Heart left ventricle (tissue), 13 donors: ENCODE measurements at regions not wholly inside any gene's neighbourhood (a gene's known extent, or its start where the extent isn't known, plus 50 kb on each side); places are given as distances from the start of the nearest gene placed in this dataset.

Source experiments
- POLR2A ChIP-seq, 2 donors: fragments of 450-650 bp; IDR thresholded peaks; one replicate each; pipeline ENCODE4 v1.6.1; 2017; ENCODE audit warnings: antibody characterized with exemption in 2 of 2, mild to moderate bottlenecking in 2 of 2, moderate library complexity in 2 of 2
- TF ChIP-seq, protein P1 (sequence below), 12 donors: fragments of 200-600 bp; sonication (generic) in 4 of 12; IDR thresholded peaks; one replicate each; pipeline versions ENCODE4 v1.5.0 to v1.8.0; 2018 to 2022; ENCODE audit warnings: antibody characterized with exemption in 12 of 12, mild to moderate bottlenecking in 5 of 12
- donor health status: ischemic (EF 13 %, LVEDD 7.1; RV severe dilation, severe dysfunction).
- donor health status: DM: no; HTN: yes; CAD: no.
- donor health status: DM: no; HTN: no; CAD: no.
- donor health status: ischemic (EF 25% LVEDD 6.9; RV normal size, moderate dysfunction).
- donor health status: ischemic (EF 25% LVEDD 5.7; RV mildly dilated, moderate dysfunction).
- donor health status: ischemic (EF 35%, LVEDD 5.7; RV mildly dilated, moderate dysfunction).
- donor health status: nonischemic (EF 11% LVEDD 7.7; RV severe dilation, severe dysfunction).
- donor health status: DM: yes; HTN: yes; CAD: no.
- donor health status: PGD.
- donor health status: ischemic (EF 29% LVEDD 5.4; RV normal size, mild dysfunction).
- donor health status: nonischemic (EF 23%, LVEDD 6.1; RV moderate dilation, normal function).

DNA sequence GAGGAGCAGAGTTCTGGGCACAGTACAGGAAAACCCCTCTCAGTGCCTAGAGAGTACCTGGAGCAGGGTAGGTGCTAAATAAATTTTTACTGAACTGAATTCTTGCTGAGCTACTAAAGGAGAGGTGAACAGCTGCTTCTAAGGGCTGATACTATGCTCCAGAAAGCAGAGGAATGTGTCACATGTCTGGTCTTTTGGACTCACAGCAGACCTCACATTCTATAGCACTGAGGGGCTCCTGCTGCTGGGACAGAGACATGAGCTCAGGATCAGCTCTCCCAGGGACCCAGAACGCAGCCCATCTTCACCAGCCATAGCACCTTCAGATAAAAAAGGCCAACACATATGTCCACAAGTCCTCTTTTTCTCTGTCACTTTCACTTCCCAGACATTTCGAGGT lies 133.0 kb upstream of the KLF14 start:
- TF ChIP-seq, protein P1, sequence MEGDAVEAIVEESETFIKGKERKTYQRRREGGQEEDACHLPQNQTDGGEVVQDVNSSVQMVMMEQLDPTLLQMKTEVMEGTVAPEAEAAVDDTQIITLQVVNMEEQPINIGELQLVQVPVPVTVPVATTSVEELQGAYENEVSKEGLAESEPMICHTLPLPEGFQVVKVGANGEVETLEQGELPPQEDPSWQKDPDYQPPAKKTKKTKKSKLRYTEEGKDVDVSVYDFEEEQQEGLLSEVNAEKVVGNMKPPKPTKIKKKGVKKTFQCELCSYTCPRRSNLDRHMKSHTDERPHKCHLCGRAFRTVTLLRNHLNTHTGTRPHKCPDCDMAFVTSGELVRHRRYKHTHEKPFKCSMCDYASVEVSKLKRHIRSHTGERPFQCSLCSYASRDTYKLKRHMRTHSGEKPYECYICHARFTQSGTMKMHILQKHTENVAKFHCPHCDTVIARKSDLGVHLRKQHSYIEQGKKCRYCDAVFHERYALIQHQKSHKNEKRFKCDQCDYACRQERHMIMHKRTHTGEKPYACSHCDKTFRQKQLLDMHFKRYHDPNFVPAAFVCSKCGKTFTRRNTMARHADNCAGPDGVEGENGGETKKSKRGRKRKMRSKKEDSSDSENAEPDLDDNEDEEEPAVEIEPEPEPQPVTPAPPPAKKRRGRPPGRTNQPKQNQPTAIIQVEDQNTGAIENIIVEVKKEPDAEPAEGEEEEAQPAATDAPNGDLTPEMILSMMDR (IDR thresholded peaks at IDR 0.05): no peak
- no peak for TF ChIP-seq POLR2A (IDR thresholded peaks at IDR 0.05)
